IMR-90 (cell line): ENCODE measurements at regions not wholly inside any gene's neighbourhood (a gene's known extent, or its start where the extent isn't known, plus 50 kb on each side); places are given as distances from the start of the nearest gene placed in this dataset.
"Not testable (repeated sequence)": the region's sequence is repeated elsewhere in the genome, so short reads cannot be mapped to it uniquely, and the experiment has no call there.

Experiments used
- BHLHE40 ChIP-seq: fragments of 150-350 bp; IDR thresholded peaks from 2 replicates; pipeline ENCODE4 v1.6.1; 2016; ENCODE audit warnings: mild to moderate bottlenecking, low read depth, low read length
- CEBPB ChIP-seq: IDR thresholded peaks from 2 replicates; pipeline ENCODE4 v1.6.1; 2012; ENCODE audit warnings: low read depth, low read length, improper control_type of control experiment
- CHD1 ChIP-seq: IDR thresholded peaks from 2 replicates; pipeline ENCODE4 v1.6.1; 2012; ENCODE audit warnings: low read depth, low read length, improper control_type of control experiment
- MAFK ChIP-seq: IDR thresholded peaks from 2 replicates; pipeline ENCODE4 v1.6.1; 2012; ENCODE audit warnings: low read depth, low read length, improper control_type of control experiment
- MAZ ChIP-seq: IDR thresholded peaks from 2 replicates; pipeline ENCODE4 v1.6.1; 2012; ENCODE audit warnings: low read depth, mild to moderate bottlenecking, low read length, improper control_type of control experiment, moderate library complexity, borderline replicate concordance
- MXI1 ChIP-seq: IDR thresholded peaks from 2 replicates; pipeline ENCODE4 v1.6.1; 2012; ENCODE audit warnings: low read depth, mild to moderate bottlenecking, low read length, moderate library complexity, borderline replicate concordance
- POLR2A ChIP-seq: IDR thresholded peaks from 2 replicates; pipeline ENCODE4 v1.6.1; 2012; ENCODE audit warnings: mild to moderate bottlenecking, low read depth, low read length
- RAD21 ChIP-seq: IDR thresholded peaks from 2 replicates; pipeline ENCODE4 v1.6.1; 2012; ENCODE audit warnings: low read length, improper control_type of control experiment
- RCOR1 ChIP-seq: IDR thresholded peaks from 2 replicates; pipeline ENCODE4 v1.6.1; 2012; ENCODE audit warnings: mild to moderate bottlenecking, low read length, improper control_type of control experiment; ENCODE audit not compliant: insufficient replicate concordance
- RFX5 ChIP-seq: IDR thresholded peaks from 2 replicates; pipeline ENCODE4 v1.8.0; 2012; ENCODE audit warnings: low read depth, mild to moderate bottlenecking, low read length, moderate library complexity
- SMC3 ChIP-seq: fragments of 150-350 bp; IDR thresholded peaks from 2 replicates; pipeline ENCODE4 v1.6.1; 2016; ENCODE audit warnings: low read depth, mild to moderate bottlenecking, antibody characterized with exemption, low read length, moderate library complexity
- USF2 ChIP-seq: fragments of 150-350 bp; IDR thresholded peaks from 2 replicates; pipeline ENCODE4 v1.6.1; 2017; ENCODE audit warnings: mild to moderate bottlenecking, antibody characterized with exemption, low read length, low read depth
- TF ChIP-seq, protein P1 (sequence below): conservative IDR thresholded peaks from 2 replicates; pipeline ENCODE4 v1.5.1; 2012; ENCODE audit warnings: mild to moderate bottlenecking, low read depth, low read length, improper control_type of control experiment

GRCh38 chr16:70058056-70058455 lies 56.1 kb upstream of the PDPR start:
- TF ChIP-seq, protein P1, sequence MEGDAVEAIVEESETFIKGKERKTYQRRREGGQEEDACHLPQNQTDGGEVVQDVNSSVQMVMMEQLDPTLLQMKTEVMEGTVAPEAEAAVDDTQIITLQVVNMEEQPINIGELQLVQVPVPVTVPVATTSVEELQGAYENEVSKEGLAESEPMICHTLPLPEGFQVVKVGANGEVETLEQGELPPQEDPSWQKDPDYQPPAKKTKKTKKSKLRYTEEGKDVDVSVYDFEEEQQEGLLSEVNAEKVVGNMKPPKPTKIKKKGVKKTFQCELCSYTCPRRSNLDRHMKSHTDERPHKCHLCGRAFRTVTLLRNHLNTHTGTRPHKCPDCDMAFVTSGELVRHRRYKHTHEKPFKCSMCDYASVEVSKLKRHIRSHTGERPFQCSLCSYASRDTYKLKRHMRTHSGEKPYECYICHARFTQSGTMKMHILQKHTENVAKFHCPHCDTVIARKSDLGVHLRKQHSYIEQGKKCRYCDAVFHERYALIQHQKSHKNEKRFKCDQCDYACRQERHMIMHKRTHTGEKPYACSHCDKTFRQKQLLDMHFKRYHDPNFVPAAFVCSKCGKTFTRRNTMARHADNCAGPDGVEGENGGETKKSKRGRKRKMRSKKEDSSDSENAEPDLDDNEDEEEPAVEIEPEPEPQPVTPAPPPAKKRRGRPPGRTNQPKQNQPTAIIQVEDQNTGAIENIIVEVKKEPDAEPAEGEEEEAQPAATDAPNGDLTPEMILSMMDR: not testable (repeated sequence)
- not testable (repeated sequence) for TF ChIP-seq RCOR1, CHD1, RAD21, MXI1, CEBPB, SMC3, POLR2A, RFX5, BHLHE40, USF2, MAFK, MAZ
